ENCODE measurements at regions not wholly inside any gene's neighbourhood (a gene's known extent, or its start where the extent isn't known, plus 50 kb on each side); places are given as distances from the start of the nearest gene placed in this dataset.

GRCh38 chr10:36817898-36818297 is 307.5 kb upstream of the ANKRD30A start:
- H3K36me3 Mint-ChIP-seq (ENCODE audit: low read depth, unreplicated experiment), result no peaks in the 10 kb centered on the region
- H3K27me3 Mint-ChIP-seq (ENCODE audit: unreplicated experiment), result peaks cover 3% of the 10 kb centered on the region
- no peak for DNase-seq (ENCODE audit: low spot score)
- H3K4me1 Mint-ChIP-seq (ENCODE audit: unreplicated experiment), result no peaks in the 10 kb centered on the region
- H3K27ac Mint-ChIP-seq (ENCODE audit: unreplicated experiment), result no peak overlapping the region
- no peak for TF ChIP-seq CTCF (IDR thresholded peaks at IDR 0.05; ENCODE audit: unreplicated experiment)
- no peaks in the 10 kb centered on the region for H3K9me3 Mint-ChIP-seq (ENCODE audit: unreplicated experiment)
- H3K4me3 Mint-ChIP-seq (ENCODE audit: unreplicated experiment), result no peak overlapping the region

DNA sequence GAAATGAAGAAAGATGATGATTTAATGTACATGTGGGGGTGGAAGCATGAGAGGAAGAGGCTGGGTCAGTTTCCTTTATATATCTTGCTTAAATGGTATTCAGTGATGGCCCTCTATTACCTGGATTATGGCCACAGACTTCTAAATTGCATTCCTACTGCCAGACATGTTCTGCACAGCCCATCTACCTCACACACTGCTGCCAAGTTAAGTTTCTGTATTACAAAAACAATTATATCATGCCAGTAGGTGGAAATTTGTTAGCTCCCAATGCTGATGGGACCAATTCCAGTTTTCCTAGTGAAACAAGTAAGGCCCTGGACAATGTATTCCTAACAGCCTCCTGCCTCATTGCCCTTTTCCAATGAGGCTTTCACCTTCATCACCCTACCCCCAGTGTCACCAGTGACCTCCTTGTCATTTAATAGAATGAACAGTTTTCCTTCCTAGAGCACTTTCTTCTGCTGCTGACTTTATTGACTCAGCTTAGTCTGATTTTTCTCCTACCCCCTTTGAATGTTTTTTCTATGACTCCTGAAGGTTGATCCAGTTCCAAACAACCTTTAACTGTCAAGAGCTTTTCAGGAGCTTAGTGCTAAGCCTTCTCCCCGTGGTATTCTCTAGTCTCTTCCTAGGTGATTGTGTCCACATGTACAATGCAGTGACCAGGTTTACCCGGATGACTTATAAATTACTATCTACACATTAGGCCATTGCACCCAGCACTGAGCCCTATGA is 316.6 kb upstream of the ANKRD30A start:
- no peaks in the 10 kb centered on the region for H3K36me3 Mint-ChIP-seq (ENCODE audit: low read depth, unreplicated experiment)
- DNase-seq (ENCODE audit: low spot score), result no peak
- H3K4me1 Mint-ChIP-seq (ENCODE audit: unreplicated experiment), result no peaks in the 10 kb centered on the region
- H3K4me3 Mint-ChIP-seq (ENCODE audit: unreplicated experiment), result no peak overlapping the region
- H3K27me3 Mint-ChIP-seq (ENCODE audit: unreplicated experiment), result no peaks in the 10 kb centered on the region
- no peaks in the 10 kb centered on the region for H3K9me3 Mint-ChIP-seq (ENCODE audit: unreplicated experiment)
- no peak overlapping the region for H3K27ac Mint-ChIP-seq (ENCODE audit: unreplicated experiment)
- TF ChIP-seq CTCF (IDR thresholded peaks at IDR 0.05; ENCODE audit: unreplicated experiment), result no peak

GRCh38 chr10:36803229-36803628 is 322.2 kb upstream of the ANKRD30A start:
- Mint-ChIP-seq H3K36me3 (ENCODE audit: low read depth, unreplicated experiment) (no peaks in the 10 kb centered on the region), H3K27ac (ENCODE audit: unreplicated experiment) (no peak overlapping the region), H3K4me1 (ENCODE audit: unreplicated experiment) (no peaks in the 10 kb centered on the region), H3K9me3 (ENCODE audit: unreplicated experiment) (no peaks in the 10 kb centered on the region), H3K27me3 (ENCODE audit: unreplicated experiment) (no peaks in the 10 kb centered on the region), H3K4me3 (ENCODE audit: unreplicated experiment) (no peak overlapping the region)
- no peak for TF ChIP-seq CTCF (IDR thresholded peaks at IDR 0.05; ENCODE audit: unreplicated experiment)
- DNase-seq (ENCODE audit: low spot score), result no peak

DNA sequence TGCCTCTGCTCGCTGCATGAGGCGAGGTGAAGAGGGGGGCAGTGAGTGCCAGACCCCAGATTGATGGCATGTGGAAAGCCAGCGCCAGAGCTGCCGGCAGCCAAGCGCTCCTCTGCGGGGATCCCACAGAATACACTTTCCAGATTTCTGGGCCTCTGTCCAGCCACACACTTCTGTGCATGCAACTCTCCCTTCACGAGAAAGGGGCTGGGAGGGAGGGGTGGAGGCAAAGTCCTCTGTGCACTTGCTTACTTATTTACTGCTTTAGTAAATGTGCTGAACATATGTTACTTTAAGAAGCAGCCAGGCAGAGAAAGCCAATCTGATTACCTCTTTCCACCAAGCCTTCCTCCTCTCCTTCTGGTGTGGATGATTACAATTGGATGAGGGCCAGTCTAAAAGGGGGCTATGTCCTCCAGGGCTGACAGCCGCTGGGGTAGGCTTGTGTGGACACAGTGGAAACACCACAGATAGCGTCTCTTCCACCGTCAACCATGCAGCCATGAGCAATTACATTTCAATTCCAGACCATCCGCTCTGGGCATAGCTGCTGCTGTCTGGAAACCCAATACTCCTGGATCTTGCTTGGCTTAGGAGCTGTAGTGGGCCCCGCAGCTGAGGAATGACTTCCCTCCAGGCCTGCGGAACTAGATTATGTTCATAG is 322.8 kb upstream of the ANKRD30A start:
- DNase-seq (ENCODE audit: low spot score), result no peak
- Mint-ChIP-seq H3K27me3 (ENCODE audit: unreplicated experiment) (no peaks in the 10 kb centered on the region), H3K9me3 (ENCODE audit: unreplicated experiment) (no peaks in the 10 kb centered on the region), H3K27ac (ENCODE audit: unreplicated experiment) (no peak overlapping the region), H3K36me3 (ENCODE audit: low read depth, unreplicated experiment) (no peaks in the 10 kb centered on the region), H3K4me1 (ENCODE audit: unreplicated experiment) (no peaks in the 10 kb centered on the region), H3K4me3 (ENCODE audit: unreplicated experiment) (no peak overlapping the region)
- TF ChIP-seq CTCF (IDR thresholded peaks at IDR 0.05; ENCODE audit: unreplicated experiment), result no peak

GRCh38 chr10:36801660-36802059 is 323.7 kb upstream of the ANKRD30A start:
- TF ChIP-seq CTCF (IDR thresholded peaks at IDR 0.05; ENCODE audit: unreplicated experiment), result no peak
- H3K27ac Mint-ChIP-seq (ENCODE audit: unreplicated experiment), result no peak overlapping the region
- DNase-seq (ENCODE audit: low spot score), result no peak
- H3K27me3 Mint-ChIP-seq (ENCODE audit: unreplicated experiment), result no peaks in the 10 kb centered on the region
- H3K4me1 Mint-ChIP-seq (ENCODE audit: unreplicated experiment), result no peaks in the 10 kb centered on the region
- H3K36me3 Mint-ChIP-seq (ENCODE audit: low read depth, unreplicated experiment), result no peaks in the 10 kb centered on the region
- no peaks in the 10 kb centered on the region for H3K9me3 Mint-ChIP-seq (ENCODE audit: unreplicated experiment)
- H3K4me3 Mint-ChIP-seq (ENCODE audit: unreplicated experiment), result no peak overlapping the region

Measured in endothelial cell (in vitro differentiated cells).